GM19328 (cell line): ENCODE measurements at regions not wholly inside any gene's neighbourhood (a gene's known extent, or its start where the extent isn't known, plus 50 kb on each side); places are given as distances from the start of the nearest gene placed in this dataset.
"Not testable (repeated sequence)": the region's sequence is repeated elsewhere in the genome, so short reads cannot be mapped to it uniquely, and the experiment has no call there.

Source experiments
- ATAC-seq: cut with Tn5 transposase; IDR thresholded peaks from one replicate; pipeline ENCODE4 v1.9.1; 2021; ENCODE audit warnings: mild to moderate bottlenecking, moderate library complexity; ENCODE audit not compliant: unreplicated experiment

DNA sequence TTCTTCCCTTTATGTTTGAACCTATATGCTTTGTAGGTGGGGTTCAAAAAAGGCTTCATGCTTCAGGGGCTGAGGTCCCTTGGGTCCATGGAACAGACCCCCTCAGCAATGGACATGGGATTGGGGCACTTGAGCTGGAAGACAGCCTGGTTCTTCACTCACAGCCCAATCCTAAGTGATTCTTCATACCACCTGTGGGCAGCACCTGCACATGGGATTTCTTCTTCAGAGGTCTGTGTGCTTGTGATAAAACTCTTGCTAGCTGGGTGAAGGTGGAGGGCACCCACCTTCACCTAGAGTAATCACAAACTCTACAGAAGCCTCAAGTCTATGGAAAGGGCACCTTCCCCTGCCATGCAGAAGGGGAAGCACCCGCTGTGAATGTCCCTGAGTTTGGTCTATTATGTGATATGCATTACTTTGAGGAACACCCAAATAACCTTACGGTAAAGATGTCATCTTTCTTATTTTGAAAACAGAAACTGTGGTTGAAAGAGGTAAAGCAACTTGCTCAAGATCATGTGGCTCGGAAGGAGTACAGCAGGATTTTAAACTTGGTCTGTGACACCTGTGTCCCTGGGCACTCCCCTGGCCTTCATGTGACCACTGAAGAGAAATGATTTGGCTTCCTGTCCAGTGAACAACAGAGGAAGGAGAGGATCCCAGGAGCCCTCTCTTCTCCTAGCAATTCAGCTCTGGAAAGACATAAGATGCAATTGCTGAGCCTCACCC, 469.5 kb upstream of the ZMIZ1 start:
- no peak for ATAC-seq

DNA sequence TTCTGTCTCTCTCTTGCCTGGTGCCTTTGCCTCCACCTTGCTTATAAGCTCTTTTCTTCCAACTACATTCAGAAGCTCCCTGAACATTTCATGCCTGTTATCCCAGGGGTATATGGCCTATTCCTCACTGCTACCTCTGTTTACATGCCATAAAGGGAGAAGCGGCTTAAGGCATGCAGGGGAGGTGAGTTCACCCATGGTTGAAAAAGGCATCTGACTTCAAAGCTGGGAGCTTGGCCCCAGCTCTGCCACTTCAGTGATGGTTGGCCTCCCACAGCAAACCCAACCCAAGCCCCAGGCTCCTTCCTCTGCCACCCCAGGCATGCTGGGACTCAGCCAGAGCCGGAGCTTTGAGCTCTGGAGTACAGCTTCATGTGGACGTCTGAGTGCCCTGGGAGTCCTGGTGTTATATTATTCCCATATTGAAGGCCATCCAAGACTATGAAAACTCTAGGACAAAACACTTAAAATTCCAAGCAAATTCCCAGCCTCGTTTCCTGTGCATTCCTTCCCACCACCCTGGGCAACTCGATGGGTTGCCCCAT, 468.6 kb upstream of the ZMIZ1 start:
- ATAC-seq = no peak

DNA sequence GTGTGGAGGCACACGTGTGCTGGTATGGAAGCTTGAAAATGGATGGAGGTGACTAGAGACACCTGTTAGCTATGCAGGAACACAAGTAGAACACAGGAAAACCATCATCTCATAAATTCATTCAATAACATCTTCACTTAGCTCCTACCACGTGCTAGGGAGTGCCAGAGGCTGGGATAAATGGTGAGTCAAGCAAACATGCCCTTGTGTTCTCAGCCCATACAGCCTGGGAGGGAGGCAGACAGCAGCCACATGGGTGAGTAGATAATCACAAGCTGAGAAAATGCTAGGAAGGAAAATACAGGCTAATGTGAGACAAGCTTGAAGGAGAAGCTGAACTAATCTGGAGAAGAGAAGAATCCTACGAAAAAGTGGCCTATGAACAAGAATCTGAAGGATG, 468.0 kb upstream of the ZMIZ1 start:
- no peak for ATAC-seq

DNA sequence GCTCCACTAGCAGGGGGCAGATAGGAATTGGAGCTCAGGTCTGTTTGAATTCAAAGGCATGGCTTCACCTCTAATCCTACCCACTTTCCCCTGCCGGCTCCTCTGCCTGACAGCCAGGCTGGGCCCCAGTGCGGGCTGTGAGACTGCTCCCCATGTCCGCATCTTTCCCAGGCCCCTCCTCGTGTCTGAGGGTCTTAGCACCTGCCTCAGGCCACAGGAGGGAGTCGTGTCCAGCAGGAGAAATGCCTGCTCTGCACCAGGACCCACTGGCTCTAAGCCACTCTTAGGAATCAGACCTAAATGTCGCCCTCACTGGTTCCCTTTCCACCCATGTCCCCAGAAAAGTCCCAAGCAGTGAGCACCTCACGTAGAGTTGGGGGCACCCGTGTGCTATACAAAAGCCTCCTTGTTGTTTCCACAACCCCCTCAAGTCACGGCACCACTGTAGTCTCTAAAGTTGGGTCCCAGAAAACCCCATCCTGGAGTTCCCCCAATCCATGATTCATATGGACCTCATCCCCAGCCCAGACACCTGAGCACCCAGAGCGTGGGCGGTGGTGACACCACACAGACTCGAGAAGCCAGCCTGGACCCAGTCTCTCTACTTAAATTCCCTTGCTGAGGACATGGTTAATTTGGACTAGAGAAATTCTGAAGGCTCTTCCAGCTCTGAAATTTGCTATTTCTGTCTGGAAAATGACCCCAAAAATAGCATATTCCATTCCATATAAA, 466.4 kb upstream of the ZMIZ1 start:
- ATAC-seq = no peak

DNA sequence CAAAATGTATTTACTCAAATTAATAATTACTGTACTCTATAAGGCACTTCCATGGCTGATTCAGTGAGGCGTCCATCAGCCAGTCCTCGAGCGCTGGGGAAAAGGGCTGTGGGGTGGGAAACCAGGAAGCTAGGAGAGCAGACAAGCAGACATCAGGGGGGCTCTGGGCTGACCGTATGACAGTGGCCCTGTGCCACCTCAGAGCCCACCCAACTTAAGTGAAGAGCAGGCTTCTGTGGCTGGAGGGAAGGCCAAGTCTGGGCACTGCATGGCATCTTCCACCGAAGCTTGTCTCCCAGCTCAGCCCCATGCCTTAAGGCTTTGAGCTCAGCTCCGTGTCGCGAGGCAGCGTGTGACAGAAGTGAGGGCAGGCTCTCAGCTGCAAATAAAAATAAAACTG, 464.5 kb upstream of the ZMIZ1 start:
- no peak for ATAC-seq

GRCh38 chr10:78604721-78605120, 464.0 kb upstream of the ZMIZ1 start:
- ATAC-seq = no peak

DNA sequence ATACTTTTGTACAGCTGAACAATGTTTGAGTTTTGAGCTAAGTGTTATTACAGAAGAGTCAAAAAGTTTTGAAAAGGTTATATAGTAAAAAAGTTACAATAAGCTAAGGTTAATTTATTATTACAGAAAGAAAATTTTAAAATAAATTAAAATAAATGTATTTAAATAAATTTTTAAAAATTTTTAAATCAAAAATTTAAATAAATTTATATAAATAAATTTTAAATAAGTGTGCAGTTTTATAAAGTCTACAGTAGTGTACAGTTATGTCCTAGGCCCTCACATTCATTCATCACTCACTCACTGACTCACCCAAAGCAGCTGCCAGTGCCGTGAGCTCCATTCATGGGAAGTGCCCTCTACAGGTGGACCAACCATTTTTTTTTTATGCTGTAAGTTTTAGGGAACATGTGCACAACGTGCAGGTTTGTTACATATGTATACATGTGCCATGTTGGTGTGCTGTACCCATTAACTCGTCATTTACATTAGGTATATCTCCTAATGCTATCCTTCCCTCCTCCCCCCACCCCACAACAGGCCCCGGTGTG, 462.9 kb upstream of the ZMIZ1 start:
- ATAC-seq = no peak

- not testable (repeated sequence) for ATAC-seq
Measured at GRCh38 chr10:78606766-78607165, 462.0 kb upstream of the ZMIZ1 start.

DNA sequence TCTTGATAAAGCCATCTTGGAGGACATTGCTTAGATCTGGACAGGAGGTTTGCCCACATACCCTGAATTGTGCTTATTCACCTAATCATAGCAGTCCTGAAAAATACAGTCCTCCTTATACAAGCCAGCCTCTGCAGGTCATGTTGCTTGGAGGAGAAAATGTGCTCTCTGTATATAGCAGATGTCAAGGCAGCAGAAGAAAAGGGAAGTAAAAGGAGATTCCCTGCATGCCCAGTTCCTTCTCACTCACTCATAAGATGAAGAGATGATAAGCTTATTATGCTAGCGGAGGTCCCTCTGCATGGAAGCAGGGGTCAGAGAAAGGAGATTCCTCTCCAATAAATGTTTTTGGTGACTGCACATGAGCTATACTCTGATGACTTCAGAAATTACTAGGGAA, 458.8 kb upstream of the ZMIZ1 start:
- ATAC-seq = no peak

GRCh38 chr10:78613132-78613531, 455.6 kb upstream of the ZMIZ1 start:
- ATAC-seq = no peak

- no peak for ATAC-seq
Measured at GRCh38 chr10:78614267-78614666, 454.5 kb upstream of the ZMIZ1 start.

GRCh38 chr10:78614744-78615143, 454.0 kb upstream of the ZMIZ1 start:
- ATAC-seq = no peak

GRCh38 chr10:78616125-78616695, 452.6 kb upstream of the ZMIZ1 start:
- ATAC-seq = no peak

DNA sequence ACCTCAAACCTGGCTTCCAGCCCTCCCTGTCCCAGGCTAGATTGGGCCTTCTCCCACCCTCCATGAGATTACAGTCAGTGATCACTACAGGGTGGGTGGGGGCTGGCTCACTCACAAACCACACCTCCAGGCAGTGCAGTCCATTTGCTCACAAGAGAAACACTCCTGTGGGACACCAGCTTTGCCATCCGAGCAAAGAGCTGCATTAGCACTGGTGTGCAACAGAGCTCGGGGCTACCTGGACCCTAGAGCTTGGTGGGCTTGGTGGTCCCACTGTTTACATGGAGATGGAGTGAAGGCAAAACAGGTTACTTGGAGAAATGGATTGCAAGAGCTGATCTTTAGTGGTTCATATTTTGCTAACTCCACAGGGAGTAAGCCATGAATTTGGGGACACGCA, 451.7 kb upstream of the ZMIZ1 start:
- no peak for ATAC-seq

GRCh38 chr10:78617631-78618030, 451.1 kb upstream of the ZMIZ1 start:
- ATAC-seq = no peak

GRCh38 chr10:78618050-78618449, 450.7 kb upstream of the ZMIZ1 start:
- ATAC-seq = no peak

DNA sequence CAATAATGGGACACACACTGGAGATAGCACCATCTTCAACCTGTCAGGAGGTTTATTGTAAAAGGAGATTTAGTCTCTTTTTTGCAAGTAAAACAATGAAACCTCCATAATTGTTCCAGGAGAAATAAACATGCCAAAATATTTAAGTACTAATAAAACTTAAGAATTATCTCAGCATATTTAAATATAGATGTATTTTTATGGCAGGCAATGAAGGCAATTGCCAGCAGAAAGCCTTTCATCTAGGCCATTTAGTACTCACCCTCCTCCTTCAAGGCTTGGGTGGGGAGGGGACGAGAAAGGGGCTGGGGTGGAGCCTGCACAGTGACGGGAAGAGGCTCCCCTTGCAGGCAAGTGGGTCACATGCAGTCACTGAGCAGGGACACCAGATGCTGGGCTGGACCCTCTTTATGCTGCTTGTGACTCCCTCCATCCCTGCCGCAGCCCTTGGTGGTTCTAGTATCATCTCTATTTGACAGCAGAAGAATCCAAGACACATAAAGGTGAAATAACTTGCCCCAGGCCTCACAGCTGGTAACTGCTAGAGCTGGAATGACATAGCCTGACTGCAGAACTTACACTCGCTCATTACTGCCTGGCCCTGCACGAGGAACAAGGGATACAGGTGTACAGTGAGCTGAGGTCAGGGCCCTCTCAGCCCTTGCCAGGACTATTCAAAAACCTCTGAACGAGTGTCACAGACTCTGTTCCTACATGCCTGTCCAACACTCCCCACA, 449.5 kb upstream of the ZMIZ1 start:
- ATAC-seq = no peak

- ATAC-seq = no peak
Measured at GRCh38 chr10:78619896-78620295, 448.9 kb upstream of the ZMIZ1 start.

- ATAC-seq = no peak
Measured at GRCh38 chr10:78620985-78621799, 447.6 kb upstream of the ZMIZ1 start.

GRCh38 chr10:78623578-78624215, 445.1 kb upstream of the ZMIZ1 start:
- ATAC-seq = no peak
